Uterus (tissue), 2 donors: ENCODE measurements at regions not wholly inside any gene's neighbourhood (a gene's known extent, or its start where the extent isn't known, plus 50 kb on each side); places are given as distances from the start of the nearest gene placed in this dataset.

ENCODE experiments used
- POLR2A ChIP-seq, 2 donors: fragments of 450-650 bp; IDR thresholded peaks; one replicate each; pipeline ENCODE4 v1.6.1; 2016; ENCODE audit warnings: antibody characterized with exemption in 2 of 2, mild to moderate bottlenecking in 1 of 2, moderate library complexity in 1 of 2
- TF ChIP-seq, protein P1 (sequence below), 4 experiments: fragments of 200-600 bp in 2 of 4; fragments of 450-650 bp in 2 of 4; sonication (generic) in 2 of 4; IDR thresholded peaks; one replicate each; pipeline ENCODE4 v1.5.1; 2016 to 2019; ENCODE audit warnings: antibody characterized with exemption in 4 of 4, mild to moderate bottlenecking in 2 of 4, moderate library complexity in 1 of 4

DNA sequence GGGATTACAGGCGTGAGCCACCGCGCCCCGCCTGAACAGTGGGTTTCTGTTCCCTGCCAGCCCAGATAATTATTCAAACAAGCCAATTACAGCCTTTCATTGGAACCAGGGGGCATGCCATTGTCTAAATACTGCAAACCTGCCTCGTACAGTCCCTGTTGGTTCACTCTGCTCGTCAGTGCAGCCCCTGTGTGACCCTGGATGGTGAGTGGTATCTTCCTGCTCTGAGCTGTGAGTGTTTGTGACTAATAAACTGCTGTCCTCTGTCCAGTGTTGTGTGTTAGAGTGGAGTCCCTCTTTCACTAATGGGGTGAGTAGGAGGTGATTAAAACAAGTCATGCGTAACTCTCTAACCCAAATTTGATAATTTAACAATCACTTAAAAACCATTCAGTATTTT, 176.5 kb upstream of the FAM3C start:
- TF ChIP-seq, protein P1, sequence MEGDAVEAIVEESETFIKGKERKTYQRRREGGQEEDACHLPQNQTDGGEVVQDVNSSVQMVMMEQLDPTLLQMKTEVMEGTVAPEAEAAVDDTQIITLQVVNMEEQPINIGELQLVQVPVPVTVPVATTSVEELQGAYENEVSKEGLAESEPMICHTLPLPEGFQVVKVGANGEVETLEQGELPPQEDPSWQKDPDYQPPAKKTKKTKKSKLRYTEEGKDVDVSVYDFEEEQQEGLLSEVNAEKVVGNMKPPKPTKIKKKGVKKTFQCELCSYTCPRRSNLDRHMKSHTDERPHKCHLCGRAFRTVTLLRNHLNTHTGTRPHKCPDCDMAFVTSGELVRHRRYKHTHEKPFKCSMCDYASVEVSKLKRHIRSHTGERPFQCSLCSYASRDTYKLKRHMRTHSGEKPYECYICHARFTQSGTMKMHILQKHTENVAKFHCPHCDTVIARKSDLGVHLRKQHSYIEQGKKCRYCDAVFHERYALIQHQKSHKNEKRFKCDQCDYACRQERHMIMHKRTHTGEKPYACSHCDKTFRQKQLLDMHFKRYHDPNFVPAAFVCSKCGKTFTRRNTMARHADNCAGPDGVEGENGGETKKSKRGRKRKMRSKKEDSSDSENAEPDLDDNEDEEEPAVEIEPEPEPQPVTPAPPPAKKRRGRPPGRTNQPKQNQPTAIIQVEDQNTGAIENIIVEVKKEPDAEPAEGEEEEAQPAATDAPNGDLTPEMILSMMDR (IDR thresholded peaks at IDR 0.05), result no peak
- no peak for TF ChIP-seq POLR2A (IDR thresholded peaks at IDR 0.05)
